Amniotic epithelial cell (primary cell): ENCODE measurements at regions not wholly inside any gene's neighbourhood (a gene's known extent, or its start where the extent isn't known, plus 50 kb on each side); places are given as distances from the start of the nearest gene placed in this dataset.

Source experiments
- DNase-seq: peaks from one replicate; pipeline ENCODE4 v3.0.0-alpha.2; 2010; ENCODE audit warnings: low read depth

- no peak for DNase-seq
These were observed 1488.3 kb downstream of the RPA4 start for GRCh38 chrX:98371994-98372393.

- no peak for DNase-seq
These were observed 1495.4 kb downstream of the RPA4 start for GRCh38 chrX:98379134-98379533.

- no peak for DNase-seq
These were observed 1496.4 kb downstream of the RPA4 start for GRCh38 chrX:98380106-98380505.

- no peak for DNase-seq
These were observed 1496.8 kb downstream of the RPA4 start for GRCh38 chrX:98380556-98380955.

GRCh38 chrX:98398542-98398941 lies 1514.8 kb downstream of the RPA4 start:
- no peak for DNase-seq

GRCh38 chrX:98405376-98405775 lies 1521.7 kb downstream of the RPA4 start:
- no peak for DNase-seq

- DNase-seq: no peak
These were observed 1523.9 kb downstream of the RPA4 start for GRCh38 chrX:98407584-98407983.

- no peak for DNase-seq
These were observed 1526.2 kb downstream of the RPA4 start for GRCh38 chrX:98409867-98410266.

GRCh38 chrX:98412058-98412457 lies 1528.3 kb downstream of the RPA4 start:
- DNase-seq: no peak

- DNase-seq: no peak
These were observed 1538.8 kb downstream of the RPA4 start for GRCh38 chrX:98422536-98422935.

GRCh38 chrX:98432413-98432812 lies 1548.7 kb downstream of the RPA4 start:
- no peak for DNase-seq

GRCh38 chrX:98448524-98448923 lies 1564.8 kb downstream of the RPA4 start:
- DNase-seq: no peak

- DNase-seq: no peak
These were observed 1568.7 kb downstream of the RPA4 start for GRCh38 chrX:98452456-98452855.

GRCh38 chrX:98459669-98460068 lies 1576.0 kb downstream of the RPA4 start:
- DNase-seq: no peak

GRCh38 chrX:98480606-98481005 lies 1596.9 kb downstream of the RPA4 start:
- no peak for DNase-seq

GRCh38 chrX:98481636-98482035 lies 1597.9 kb downstream of the RPA4 start:
- no peak for DNase-seq

GRCh38 chrX:98490670-98491069 lies 1607.0 kb downstream of the RPA4 start:
- DNase-seq: no peak

GRCh38 chrX:98501426-98501825 lies 1617.7 kb downstream of the RPA4 start:
- no peak for DNase-seq

GRCh38 chrX:98506907-98507306 lies 1623.2 kb downstream of the RPA4 start:
- no peak for DNase-seq

GRCh38 chrX:98514032-98514431 lies 1630.3 kb downstream of the RPA4 start:
- no peak for DNase-seq

GRCh38 chrX:98516120-98516519 lies 1632.4 kb downstream of the RPA4 start:
- DNase-seq: no peak

GRCh38 chrX:98523026-98523425 lies 1639.3 kb downstream of the RPA4 start:
- no peak for DNase-seq

- no peak for DNase-seq
These were observed 1639.8 kb downstream of the RPA4 start for GRCh38 chrX:98523521-98523920.

- no peak for DNase-seq
These were observed 1664.8 kb downstream of the RPA4 start for GRCh38 chrX:98548519-98548918.

GRCh38 chrX:98568795-98569194 lies 1685.1 kb downstream of the RPA4 start:
- DNase-seq: no peak
